GM19328 (cell line): ENCODE measurements at regions not wholly inside any gene's neighbourhood (a gene's known extent, or its start where the extent isn't known, plus 50 kb on each side); places are given as distances from the start of the nearest gene placed in this dataset.

Experiments
- ATAC-seq: cut with Tn5 transposase; IDR thresholded peaks from one replicate; pipeline ENCODE4 v1.9.1; 2021; ENCODE audit warnings: mild to moderate bottlenecking, moderate library complexity; ENCODE audit not compliant: unreplicated experiment

- ATAC-seq, result no peak
Measured at GRCh38 chr16:86986809-86987487, 330.2 kb downstream of the C16orf95 start.

- ATAC-seq, result no peak
Measured at GRCh38 chr16:86987746-86988670, 329.2 kb downstream of the C16orf95 start.

- ATAC-seq, result no peak
Measured at GRCh38 chr16:86988920-86989696, 328.1 kb downstream of the C16orf95 start.

- ATAC-seq, result no peak
Measured at GRCh38 chr16:86990451-86990850, 326.7 kb downstream of the C16orf95 start.

- no peak for ATAC-seq
Measured at GRCh38 chr16:86991679-86992078, 325.5 kb downstream of the C16orf95 start.

GRCh38 chr16:86992587-86992986 lies 324.6 kb downstream of the C16orf95 start:
- ATAC-seq, result no peak

- no peak for ATAC-seq
Measured at GRCh38 chr16:86993426-86994110, 323.6 kb downstream of the C16orf95 start.

- no peak for ATAC-seq
Measured at GRCh38 chr16:86994215-86994614, 323.0 kb downstream of the C16orf95 start.

- ATAC-seq, result no peak
Measured at GRCh38 chr16:86994651-86995171, 322.5 kb downstream of the C16orf95 start.

GRCh38 chr16:86995456-86995855 lies 321.7 kb downstream of the C16orf95 start:
- ATAC-seq, result no peak

GRCh38 chr16:86996081-86996480 lies 321.1 kb downstream of the C16orf95 start:
- ATAC-seq, result no peak

- ATAC-seq, result no peak
Measured at GRCh38 chr16:86997058-86997457, 320.1 kb downstream of the C16orf95 start.

- ATAC-seq, result no peak
Measured at GRCh38 chr16:86998196-86999001, 318.8 kb downstream of the C16orf95 start.

GRCh38 chr16:87000001-87000400 lies 317.2 kb downstream of the C16orf95 start:
- ATAC-seq, result no peak

- no peak for ATAC-seq
Measured at GRCh38 chr16:87002717-87003413, 314.3 kb downstream of the C16orf95 start.

- no peak for ATAC-seq
Measured at GRCh38 chr16:87003414-87003755, 313.8 kb downstream of the C16orf95 start.

- ATAC-seq, result no peak
Measured at GRCh38 chr16:87006021-87006420, 311.2 kb downstream of the C16orf95 start.

- no peak for ATAC-seq
Measured at GRCh38 chr16:87006789-87007745, 310.1 kb downstream of the C16orf95 start.
